ENCODE measurements at regions not wholly inside any gene's neighbourhood (a gene's known extent, or its start where the extent isn't known, plus 50 kb on each side); places are given as distances from the start of the nearest gene placed in this dataset.

DNA sequence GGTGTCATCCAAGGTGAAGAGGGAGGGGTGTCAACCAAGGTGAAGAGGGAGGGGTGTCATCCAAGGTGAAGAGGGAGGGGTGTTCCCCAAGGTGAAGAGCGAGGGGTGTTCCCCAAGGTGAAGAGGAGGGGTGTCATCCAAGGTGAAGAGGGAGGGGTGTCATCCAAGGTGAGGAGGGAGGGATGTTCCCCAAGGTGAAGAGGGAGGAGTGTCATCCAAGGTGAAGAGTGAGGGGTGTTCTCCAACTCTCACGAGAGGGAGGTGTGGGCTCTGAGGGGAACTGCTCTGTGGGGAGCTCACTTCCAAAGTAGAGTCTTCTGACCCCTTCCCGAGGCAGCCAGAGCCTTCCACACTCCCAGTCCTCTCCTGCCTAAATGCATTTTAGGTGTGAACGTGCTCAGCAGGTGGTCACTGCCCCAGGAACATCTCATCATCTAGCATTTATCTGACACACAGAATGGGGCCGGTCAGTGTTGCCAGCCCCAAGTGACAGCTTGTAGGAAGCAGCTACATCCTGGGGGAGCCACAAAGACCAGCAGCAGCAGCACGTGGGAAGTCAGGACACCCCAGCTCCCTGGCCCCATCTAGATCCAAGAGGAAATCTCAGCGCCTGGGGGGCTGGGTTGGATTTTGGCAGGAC is 323.8 kb downstream of the GLRX3 start:
- TF ChIP-seq, protein P1, sequence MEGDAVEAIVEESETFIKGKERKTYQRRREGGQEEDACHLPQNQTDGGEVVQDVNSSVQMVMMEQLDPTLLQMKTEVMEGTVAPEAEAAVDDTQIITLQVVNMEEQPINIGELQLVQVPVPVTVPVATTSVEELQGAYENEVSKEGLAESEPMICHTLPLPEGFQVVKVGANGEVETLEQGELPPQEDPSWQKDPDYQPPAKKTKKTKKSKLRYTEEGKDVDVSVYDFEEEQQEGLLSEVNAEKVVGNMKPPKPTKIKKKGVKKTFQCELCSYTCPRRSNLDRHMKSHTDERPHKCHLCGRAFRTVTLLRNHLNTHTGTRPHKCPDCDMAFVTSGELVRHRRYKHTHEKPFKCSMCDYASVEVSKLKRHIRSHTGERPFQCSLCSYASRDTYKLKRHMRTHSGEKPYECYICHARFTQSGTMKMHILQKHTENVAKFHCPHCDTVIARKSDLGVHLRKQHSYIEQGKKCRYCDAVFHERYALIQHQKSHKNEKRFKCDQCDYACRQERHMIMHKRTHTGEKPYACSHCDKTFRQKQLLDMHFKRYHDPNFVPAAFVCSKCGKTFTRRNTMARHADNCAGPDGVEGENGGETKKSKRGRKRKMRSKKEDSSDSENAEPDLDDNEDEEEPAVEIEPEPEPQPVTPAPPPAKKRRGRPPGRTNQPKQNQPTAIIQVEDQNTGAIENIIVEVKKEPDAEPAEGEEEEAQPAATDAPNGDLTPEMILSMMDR (conservative IDR thresholded peaks at IDR 0.05; ENCODE audit: low read depth, low read length): no peak
- no peak for TF ChIP-seq RAD21 (IDR thresholded peaks at IDR 0.05; ENCODE audit: low read length)
- no peak for TF ChIP-seq MXI1 (IDR thresholded peaks at IDR 0.05; ENCODE audit: borderline replicate concordance, low read depth, low read length)
- TF ChIP-seq, protein P2, sequence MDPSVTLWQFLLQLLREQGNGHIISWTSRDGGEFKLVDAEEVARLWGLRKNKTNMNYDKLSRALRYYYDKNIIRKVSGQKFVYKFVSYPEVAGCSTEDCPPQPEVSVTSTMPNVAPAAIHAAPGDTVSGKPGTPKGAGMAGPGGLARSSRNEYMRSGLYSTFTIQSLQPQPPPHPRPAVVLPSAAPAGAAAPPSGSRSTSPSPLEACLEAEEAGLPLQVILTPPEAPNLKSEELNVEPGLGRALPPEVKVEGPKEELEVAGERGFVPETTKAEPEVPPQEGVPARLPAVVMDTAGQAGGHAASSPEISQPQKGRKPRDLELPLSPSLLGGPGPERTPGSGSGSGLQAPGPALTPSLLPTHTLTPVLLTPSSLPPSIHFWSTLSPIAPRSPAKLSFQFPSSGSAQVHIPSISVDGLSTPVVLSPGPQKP (IDR thresholded peaks at IDR 0.05; ENCODE audit: borderline replicate concordance, low read depth, low read length): no peak
- no peak for TF ChIP-seq RFX5 (IDR thresholded peaks at IDR 0.05; ENCODE audit: low read depth, low read length)
- no peak for TF ChIP-seq POLR2A (IDR thresholded peaks at IDR 0.05; ENCODE audit: low read depth, low read length)
